ENCODE measurements at regions not wholly inside any gene's neighbourhood (a gene's known extent, or its start where the extent isn't known, plus 50 kb on each side); places are given as distances from the start of the nearest gene placed in this dataset.

GRCh38 chr6:23568292-23568691 is 557.7 kb upstream of the NRSN1 start:
- no peaks in the 10 kb centered on the region for H3K27me3 ChIP-seq (ENCODE audit: low read depth, low read length)
- H4K20me1 ChIP-seq (ENCODE audit: insufficient read depth, low read length) = no peaks in the 10 kb centered on the region
- no peak overlapping the region for H3K27ac ChIP-seq (ENCODE audit: low read length)
- no peaks in the 10 kb centered on the region for H3K36me3 ChIP-seq (replicated peaks; ENCODE audit: low read depth, low read length)
- H3K9ac ChIP-seq (ENCODE audit: low read length) = no peak overlapping the region
- H3K4me3 ChIP-seq (ENCODE audit: low read length) = no peak overlapping the region
- H3K4me2 ChIP-seq (ENCODE audit: low read length) = no peak overlapping the region
- no peaks in the 10 kb centered on the region for H3K4me1 ChIP-seq (ENCODE audit: low read length)
- H3K9me3 ChIP-seq (ENCODE audit: insufficient read depth, low read length) = no peaks in the 10 kb centered on the region
- H2AFZ ChIP-seq (ENCODE audit: low read depth, low read length) = no peak overlapping the region
- TF ChIP-seq CTCF (IDR thresholded peaks at IDR 0.05; ENCODE audit: low read depth, low read length) (no peak), EZH2phosphoT487 (IDR thresholded peaks at IDR 0.05; ENCODE audit: low read depth) (no peak)
- H3K79me2 ChIP-seq (ENCODE audit: low read length) = no peaks in the 10 kb centered on the region

- Histone ChIP-seq H3K9me3 (ENCODE audit: insufficient read depth, low read length) (no peaks in the 10 kb centered on the region), H3K9ac (ENCODE audit: low read length) (no peak overlapping the region), H3K79me2 (ENCODE audit: low read length) (no peaks in the 10 kb centered on the region), H3K4me2 (ENCODE audit: low read length) (no peak overlapping the region), H4K20me1 (ENCODE audit: insufficient read depth, low read length) (no peaks in the 10 kb centered on the region), H3K27ac (ENCODE audit: low read length) (no peak overlapping the region), H3K36me3 (replicated peaks; ENCODE audit: low read depth, low read length) (no peaks in the 10 kb centered on the region), H3K4me1 (ENCODE audit: low read length) (peaks cover 6% of the 10 kb centered on the region), H3K4me3 (ENCODE audit: low read length) (no peak overlapping the region), H2AFZ (ENCODE audit: low read depth, low read length) (no peak overlapping the region), H3K27me3 (ENCODE audit: low read depth, low read length) (no peaks in the 10 kb centered on the region)
- no peak for TF ChIP-seq EZH2phosphoT487 (IDR thresholded peaks at IDR 0.05; ENCODE audit: low read depth)
- no peak for TF ChIP-seq CTCF (IDR thresholded peaks at IDR 0.05; ENCODE audit: low read depth, low read length)
Observed at GRCh38 chr6:23584134-23584763, 541.8 kb upstream of the NRSN1 start.

- H2AFZ ChIP-seq (ENCODE audit: low read depth, low read length) = no peak overlapping the region
- no peaks in the 10 kb centered on the region for H3K79me2 ChIP-seq (ENCODE audit: low read length)
- H3K4me3 ChIP-seq (ENCODE audit: low read length) = no peak overlapping the region
- no peaks in the 10 kb centered on the region for H3K27me3 ChIP-seq (ENCODE audit: low read depth, low read length)
- peaks cover 6% of the 10 kb centered on the region for H3K4me1 ChIP-seq (ENCODE audit: low read length)
- H3K9me3 ChIP-seq (ENCODE audit: insufficient read depth, low read length) = no peaks in the 10 kb centered on the region
- no peak overlapping the region for H3K9ac ChIP-seq (ENCODE audit: low read length)
- H3K36me3 ChIP-seq (replicated peaks; ENCODE audit: low read depth, low read length) = no peaks in the 10 kb centered on the region
- H4K20me1 ChIP-seq (ENCODE audit: insufficient read depth, low read length) = no peaks in the 10 kb centered on the region
- TF ChIP-seq CTCF (IDR thresholded peaks at IDR 0.05; ENCODE audit: low read depth, low read length) (no peak), EZH2phosphoT487 (IDR thresholded peaks at IDR 0.05; ENCODE audit: low read depth) (no peak)
- no peak overlapping the region for H3K4me2 ChIP-seq (ENCODE audit: low read length)
- H3K27ac ChIP-seq (ENCODE audit: low read length) = no peak overlapping the region
Observed at GRCh38 chr6:23587582-23587981, 538.4 kb upstream of the NRSN1 start.

- Histone ChIP-seq H3K79me2 (ENCODE audit: low read length) (no peaks in the 10 kb centered on the region), H3K27me3 (ENCODE audit: low read depth, low read length) (no peaks in the 10 kb centered on the region), H3K27ac (ENCODE audit: low read length) (no peak overlapping the region), H3K9ac (ENCODE audit: low read length) (no peak overlapping the region), H2AFZ (ENCODE audit: low read depth, low read length) (no peak overlapping the region), H4K20me1 (ENCODE audit: insufficient read depth, low read length) (no peaks in the 10 kb centered on the region), H3K4me1 (ENCODE audit: low read length) (peaks cover 6% of the 10 kb centered on the region), H3K9me3 (ENCODE audit: insufficient read depth, low read length) (no peaks in the 10 kb centered on the region), H3K4me3 (ENCODE audit: low read length) (no peak overlapping the region), H3K36me3 (replicated peaks; ENCODE audit: low read depth, low read length) (no peaks in the 10 kb centered on the region), H3K4me2 (ENCODE audit: low read length) (no peak overlapping the region)
- TF ChIP-seq CTCF (IDR thresholded peaks at IDR 0.05; ENCODE audit: low read depth, low read length) (no peak), EZH2phosphoT487 (IDR thresholded peaks at IDR 0.05; ENCODE audit: low read depth) (no peak)
Observed at GRCh38 chr6:23589811-23590210, 536.2 kb upstream of the NRSN1 start.

Measured in OCI-LY3 (cell line).